ENCODE measurements at regions not wholly inside any gene's neighbourhood (a gene's known extent, or its start where the extent isn't known, plus 50 kb on each side); places are given as distances from the start of the nearest gene placed in this dataset.

GRCh38 chr7:68449099-68449498 lies 1149.2 kb upstream of the AUTS2 start:
- in situ Hi-C loops (cut with HindIII; ENCODE audit: low pct_unique_long_range_greater_than_20kb, low sequenced_read_pairs) = no loop called here
- DNase-seq (ENCODE audit: low read depth, low spot score) = no peak

- no peak for DNase-seq (ENCODE audit: low read depth, low spot score)
- in situ Hi-C loops (cut with HindIII; ENCODE audit: low pct_unique_long_range_greater_than_20kb, low sequenced_read_pairs) = no loop called here
These were observed 1148.5 kb upstream of the AUTS2 start for GRCh38 chr7:68449816-68450215.

GRCh38 chr7:68454931-68455330 lies 1143.3 kb upstream of the AUTS2 start:
- in situ Hi-C loops (cut with HindIII; ENCODE audit: low pct_unique_long_range_greater_than_20kb, low sequenced_read_pairs) = no loop called here
- no peak for DNase-seq (ENCODE audit: low read depth, low spot score)

- no peak for DNase-seq (ENCODE audit: low read depth, low spot score)
- in situ Hi-C loops (cut with HindIII; ENCODE audit: low pct_unique_long_range_greater_than_20kb, low sequenced_read_pairs) = no loop called here
These were observed 1141.8 kb upstream of the AUTS2 start for GRCh38 chr7:68456469-68456868.

- in situ Hi-C loops (cut with HindIII; ENCODE audit: low pct_unique_long_range_greater_than_20kb, low sequenced_read_pairs) = no loop called here
These were observed 1140.8 kb upstream of the AUTS2 start for GRCh38 chr7:68457481-68457880.

GRCh38 chr7:68458010-68458908 lies 1140.0 kb upstream of the AUTS2 start:
- in situ Hi-C loops (cut with HindIII; ENCODE audit: low pct_unique_long_range_greater_than_20kb, low sequenced_read_pairs) = no loop called here
- DNase-seq (ENCODE audit: low read depth, low spot score) = no peak

More at GRCh38 chr7:68457481-68457880, 1140.8 kb upstream of the AUTS2 start:
- no peak for DNase-seq (ENCODE audit: low read depth, low spot score)

GRCh38 chr7:68461430-68461829 lies 1136.8 kb upstream of the AUTS2 start:
- DNase-seq (ENCODE audit: low read depth, low spot score) = no peak
- in situ Hi-C loops (cut with HindIII; ENCODE audit: low pct_unique_long_range_greater_than_20kb, low sequenced_read_pairs) = no loop called here

GRCh38 chr7:68470836-68471435 lies 1127.3 kb upstream of the AUTS2 start:
- DNase-seq (ENCODE audit: low read depth, low spot score) = no peak
- in situ Hi-C loops (cut with HindIII; ENCODE audit: low pct_unique_long_range_greater_than_20kb, low sequenced_read_pairs) = no loop called here

GRCh38 chr7:68472688-68473087 lies 1125.6 kb upstream of the AUTS2 start:
- in situ Hi-C loops (cut with HindIII; ENCODE audit: low pct_unique_long_range_greater_than_20kb, low sequenced_read_pairs) = no loop called here

GRCh38 chr7:68474661-68475216 lies 1123.5 kb upstream of the AUTS2 start:
- no peak for DNase-seq (ENCODE audit: low read depth, low spot score)
- in situ Hi-C loops (cut with HindIII; ENCODE audit: low pct_unique_long_range_greater_than_20kb, low sequenced_read_pairs) = no loop called here

More at GRCh38 chr7:68472688-68473087, 1125.6 kb upstream of the AUTS2 start:
- DNase-seq (ENCODE audit: low read depth, low spot score) = no peak

GRCh38 chr7:68476966-68477365 lies 1121.3 kb upstream of the AUTS2 start:
- in situ Hi-C loops (cut with HindIII; ENCODE audit: low pct_unique_long_range_greater_than_20kb, low sequenced_read_pairs) = no loop called here
- no peak for DNase-seq (ENCODE audit: low read depth, low spot score)

- DNase-seq (ENCODE audit: low read depth, low spot score) = no peak
These were observed 1119.9 kb upstream of the AUTS2 start for GRCh38 chr7:68478326-68478725.

GRCh38 chr7:68482800-68483199 lies 1115.5 kb upstream of the AUTS2 start:
- no peak for DNase-seq (ENCODE audit: low read depth, low spot score)
- in situ Hi-C loops (cut with HindIII; ENCODE audit: low pct_unique_long_range_greater_than_20kb, low sequenced_read_pairs) = no loop called here

More at GRCh38 chr7:68478326-68478725, 1119.9 kb upstream of the AUTS2 start:
- in situ Hi-C loops (cut with HindIII; ENCODE audit: low pct_unique_long_range_greater_than_20kb, low sequenced_read_pairs) = no loop called here

GRCh38 chr7:68484731-68485130 lies 1113.5 kb upstream of the AUTS2 start:
- no peak for DNase-seq (ENCODE audit: low read depth, low spot score)
- in situ Hi-C loops (cut with HindIII; ENCODE audit: low pct_unique_long_range_greater_than_20kb, low sequenced_read_pairs) = no loop called here

GRCh38 chr7:68485253-68485917 lies 1112.9 kb upstream of the AUTS2 start:
- no peak for DNase-seq (ENCODE audit: low read depth, low spot score)

GRCh38 chr7:68488341-68489060 lies 1109.8 kb upstream of the AUTS2 start:
- in situ Hi-C loops (cut with HindIII; ENCODE audit: low pct_unique_long_range_greater_than_20kb, low sequenced_read_pairs) = no loop called here

More at GRCh38 chr7:68485253-68485917, 1112.9 kb upstream of the AUTS2 start:
- in situ Hi-C loops (cut with HindIII; ENCODE audit: low pct_unique_long_range_greater_than_20kb, low sequenced_read_pairs) = no loop called here

GRCh38 chr7:68491523-68492358 lies 1106.5 kb upstream of the AUTS2 start:
- DNase-seq (ENCODE audit: low read depth, low spot score) = no peak
- in situ Hi-C loops (cut with HindIII; ENCODE audit: low pct_unique_long_range_greater_than_20kb, low sequenced_read_pairs) = no loop called here

More at GRCh38 chr7:68488341-68489060, 1109.8 kb upstream of the AUTS2 start:
- DNase-seq (ENCODE audit: low read depth, low spot score) = no peak
